ENCODE measurements at regions not wholly inside any gene's neighbourhood (a gene's known extent, or its start where the extent isn't known, plus 50 kb on each side); places are given as distances from the start of the nearest gene placed in this dataset.
A peak's percentile ranks its signal among the peaks of the same experiment; 100 is the strongest.

DNA sequence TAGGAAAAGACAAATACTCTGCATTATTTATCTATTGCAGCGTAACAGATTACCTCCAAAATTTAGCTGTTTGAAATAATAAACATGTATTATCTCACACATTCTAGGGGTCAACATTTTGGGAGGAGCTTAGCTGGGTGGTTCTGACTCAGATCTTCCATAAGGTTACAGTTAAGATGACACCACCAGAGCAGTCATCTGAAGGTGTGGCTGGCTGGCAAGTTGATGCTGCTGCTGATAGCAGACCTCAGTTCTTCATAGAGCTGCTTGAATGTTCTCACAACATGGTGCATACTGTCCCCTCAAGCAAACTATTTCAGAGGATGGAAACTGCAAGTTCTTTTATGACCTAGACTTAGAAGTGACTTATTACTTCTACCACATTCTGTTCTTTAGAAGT lies 146.3 kb upstream of the FSTL4 start:
- no peak overlapping the region for H3K27ac ChIP-seq (ENCODE audit: low read length)
- no peaks in the 10 kb centered on the region for H4K20me1 ChIP-seq (ENCODE audit: insufficient read depth)
- H3K9ac ChIP-seq (ENCODE audit: low read length), result no peak overlapping the region
- no peak overlapping the region for H3K4me3 ChIP-seq (ENCODE audit: low read length)
- H2AFZ ChIP-seq (ENCODE audit: low read depth, low read length), result no peak overlapping the region
- no peaks in the 10 kb centered on the region for H3K36me3 ChIP-seq (ENCODE audit: insufficient read depth, low read length)
- no peaks in the 10 kb centered on the region for H3K79me2 ChIP-seq (replicated peaks; ENCODE audit: insufficient read depth, low read length)
- H3K4me2 ChIP-seq (ENCODE audit: low read length), result no peak overlapping the region
- H3K27me3 ChIP-seq (ENCODE audit: insufficient read depth, low read depth, low read length), result no peaks in the 10 kb centered on the region
- no peak for TF ChIP-seq POLR2AphosphoS5 (IDR thresholded peaks at IDR 0.05)
- no peak for TF ChIP-seq EZH2 (IDR thresholded peaks at IDR 0.05; ENCODE audit: borderline replicate concordance, insufficient read depth, low read length, poor library complexity, severe bottlenecking)
- TF ChIP-seq, protein P1, sequence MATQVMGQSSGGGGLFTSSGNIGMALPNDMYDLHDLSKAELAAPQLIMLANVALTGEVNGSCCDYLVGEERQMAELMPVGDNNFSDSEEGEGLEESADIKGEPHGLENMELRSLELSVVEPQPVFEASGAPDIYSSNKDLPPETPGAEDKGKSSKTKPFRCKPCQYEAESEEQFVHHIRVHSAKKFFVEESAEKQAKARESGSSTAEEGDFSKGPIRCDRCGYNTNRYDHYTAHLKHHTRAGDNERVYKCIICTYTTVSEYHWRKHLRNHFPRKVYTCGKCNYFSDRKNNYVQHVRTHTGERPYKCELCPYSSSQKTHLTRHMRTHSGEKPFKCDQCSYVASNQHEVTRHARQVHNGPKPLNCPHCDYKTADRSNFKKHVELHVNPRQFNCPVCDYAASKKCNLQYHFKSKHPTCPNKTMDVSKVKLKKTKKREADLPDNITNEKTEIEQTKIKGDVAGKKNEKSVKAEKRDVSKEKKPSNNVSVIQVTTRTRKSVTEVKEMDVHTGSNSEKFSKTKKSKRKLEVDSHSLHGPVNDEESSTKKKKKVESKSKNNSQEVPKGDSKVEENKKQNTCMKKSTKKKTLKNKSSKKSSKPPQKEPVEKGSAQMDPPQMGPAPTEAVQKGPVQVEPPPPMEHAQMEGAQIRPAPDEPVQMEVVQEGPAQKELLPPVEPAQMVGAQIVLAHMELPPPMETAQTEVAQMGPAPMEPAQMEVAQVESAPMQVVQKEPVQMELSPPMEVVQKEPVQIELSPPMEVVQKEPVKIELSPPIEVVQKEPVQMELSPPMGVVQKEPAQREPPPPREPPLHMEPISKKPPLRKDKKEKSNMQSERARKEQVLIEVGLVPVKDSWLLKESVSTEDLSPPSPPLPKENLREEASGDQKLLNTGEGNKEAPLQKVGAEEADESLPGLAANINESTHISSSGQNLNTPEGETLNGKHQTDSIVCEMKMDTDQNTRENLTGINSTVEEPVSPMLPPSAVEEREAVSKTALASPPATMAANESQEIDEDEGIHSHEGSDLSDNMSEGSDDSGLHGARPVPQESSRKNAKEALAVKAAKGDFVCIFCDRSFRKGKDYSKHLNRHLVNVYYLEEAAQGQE (IDR thresholded peaks at IDR 0.05; ENCODE audit: borderline replicate concordance), result no peak
- no peak for TF ChIP-seq MXI1 (conservative IDR thresholded peaks at IDR 0.05; ENCODE audit: poor library complexity, severe bottlenecking)
- no peak for TF ChIP-seq TAF1 (IDR thresholded peaks at IDR 0.05; ENCODE audit: low read depth)
- TF ChIP-seq RAD21 (conservative IDR thresholded peaks at IDR 0.05), result no peak
- TF ChIP-seq EP300 (conservative IDR thresholded peaks at IDR 0.05; ENCODE audit: poor library complexity, severe bottlenecking), result no peak
- TF ChIP-seq, protein P2, sequence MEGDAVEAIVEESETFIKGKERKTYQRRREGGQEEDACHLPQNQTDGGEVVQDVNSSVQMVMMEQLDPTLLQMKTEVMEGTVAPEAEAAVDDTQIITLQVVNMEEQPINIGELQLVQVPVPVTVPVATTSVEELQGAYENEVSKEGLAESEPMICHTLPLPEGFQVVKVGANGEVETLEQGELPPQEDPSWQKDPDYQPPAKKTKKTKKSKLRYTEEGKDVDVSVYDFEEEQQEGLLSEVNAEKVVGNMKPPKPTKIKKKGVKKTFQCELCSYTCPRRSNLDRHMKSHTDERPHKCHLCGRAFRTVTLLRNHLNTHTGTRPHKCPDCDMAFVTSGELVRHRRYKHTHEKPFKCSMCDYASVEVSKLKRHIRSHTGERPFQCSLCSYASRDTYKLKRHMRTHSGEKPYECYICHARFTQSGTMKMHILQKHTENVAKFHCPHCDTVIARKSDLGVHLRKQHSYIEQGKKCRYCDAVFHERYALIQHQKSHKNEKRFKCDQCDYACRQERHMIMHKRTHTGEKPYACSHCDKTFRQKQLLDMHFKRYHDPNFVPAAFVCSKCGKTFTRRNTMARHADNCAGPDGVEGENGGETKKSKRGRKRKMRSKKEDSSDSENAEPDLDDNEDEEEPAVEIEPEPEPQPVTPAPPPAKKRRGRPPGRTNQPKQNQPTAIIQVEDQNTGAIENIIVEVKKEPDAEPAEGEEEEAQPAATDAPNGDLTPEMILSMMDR (IDR thresholded peaks at IDR 0.05; ENCODE audit: poor library complexity, severe bottlenecking), result no peak
- H3K9me2 ChIP-seq (ENCODE audit: insufficient read depth, low read length), result no peaks in the 10 kb centered on the region
- H3F3A ChIP-seq (ENCODE audit: insufficient read depth, low read length, poor library complexity, severe bottlenecking), result peaks cover 2% of the 10 kb centered on the region
- no peaks in the 10 kb centered on the region for H3K9me3 ChIP-seq (ENCODE audit: low read length)

GRCh38 chr5:133757396-133757945 lies 145.1 kb upstream of the FSTL4 start:
- Histone ChIP-seq H3K9me2 (ENCODE audit: insufficient read depth, low read length) (no peaks in the 10 kb centered on the region), H4K20me1 (ENCODE audit: insufficient read depth) (no peaks in the 10 kb centered on the region), H3K4me3 (ENCODE audit: low read length) (no peak overlapping the region), H3K79me2 (replicated peaks; ENCODE audit: insufficient read depth, low read length) (no peaks in the 10 kb centered on the region), H3K27me3 (ENCODE audit: insufficient read depth, low read depth, low read length) (no peaks in the 10 kb centered on the region), H3K4me2 (ENCODE audit: low read length) (no peak overlapping the region), H3K9me3 (ENCODE audit: low read length) (no peaks in the 10 kb centered on the region), H3F3A (ENCODE audit: insufficient read depth, low read length, poor library complexity, severe bottlenecking) (peaks cover 1% of the 10 kb centered on the region), H3K27ac (ENCODE audit: low read length) (peak overlapping the region; percentile 32), H3K9ac (ENCODE audit: low read length) (no peak overlapping the region), H3K36me3 (ENCODE audit: insufficient read depth, low read length) (no peaks in the 10 kb centered on the region), H2AFZ (ENCODE audit: low read depth, low read length) (no peak overlapping the region)
- TF ChIP-seq TAF1 (IDR thresholded peaks at IDR 0.05; ENCODE audit: low read depth) (no peak), EZH2 (IDR thresholded peaks at IDR 0.05; ENCODE audit: borderline replicate concordance, insufficient read depth, low read length, poor library complexity, severe bottlenecking) (no peak), POLR2AphosphoS5 (IDR thresholded peaks at IDR 0.05) (peak; percentile 28), EP300 (conservative IDR thresholded peaks at IDR 0.05; ENCODE audit: poor library complexity, severe bottlenecking) (peak; percentile 15), RAD21 (conservative IDR thresholded peaks at IDR 0.05) (no peak), SMC3 (conservative IDR thresholded peaks at IDR 0.05; ENCODE audit: poor library complexity) (no peak), MXI1 (conservative IDR thresholded peaks at IDR 0.05; ENCODE audit: poor library complexity, severe bottlenecking) (no peak)
- TF ChIP-seq, protein P1 (IDR thresholded peaks at IDR 0.05; ENCODE audit: borderline replicate concordance), result no peak
- TF ChIP-seq, protein P2 (IDR thresholded peaks at IDR 0.05; ENCODE audit: poor library complexity, severe bottlenecking), result no peak

All from neural cell (in vitro differentiated cells).